ENCODE measurements at regions not wholly inside any gene's neighbourhood (a gene's known extent, or its start where the extent isn't known, plus 50 kb on each side); places are given as distances from the start of the nearest gene placed in this dataset.

- TF ChIP-seq ZFP3 (CRISPR knock-in tag; IDR thresholded peaks at IDR 0.05): no peak
- no peak for TF ChIP-seq BACH2 (CRISPR knock-in tag; IDR thresholded peaks at IDR 0.05; ENCODE audit: borderline replicate concordance)
- TF ChIP-seq ESRRG (CRISPR knock-in tag; IDR thresholded peaks at IDR 0.05): no peak
- TF ChIP-seq ISL1 (CRISPR knock-in tag; IDR thresholded peaks at IDR 0.05): peak; percentile 26; the same call in 1 of the 2 replicates
- TF ChIP-seq OSR1 (CRISPR knock-in tag; IDR thresholded peaks at IDR 0.05): no peak
- no peak for TF ChIP-seq ZFP30 (CRISPR knock-in tag; IDR thresholded peaks at IDR 0.05)
- no peak for TF ChIP-seq ZNF8 (CRISPR knock-in tag; IDR thresholded peaks at IDR 0.05)
- TF ChIP-seq TSHZ2 (CRISPR knock-in tag; IDR thresholded peaks at IDR 0.05): no peak
- no peak for TF ChIP-seq PATZ1 (CRISPR knock-in tag; IDR thresholded peaks at IDR 0.05; ENCODE audit: borderline replicate concordance)
- no peak for TF ChIP-seq POU6F1 (CRISPR knock-in tag; IDR thresholded peaks at IDR 0.05; ENCODE audit: borderline replicate concordance, low read depth)
These were observed 135.3 kb upstream of the TGFBR2 start for GRCh38 chr3:30471066-30471465.

Data from SK-N-SH treated with all-trans-retinoic acid at 6 μM for 48 hours (cell line).